Left lung (tissue), 4 donors: ENCODE measurements at regions not wholly inside any gene's neighbourhood (a gene's known extent, or its start where the extent isn't known, plus 50 kb on each side); places are given as distances from the start of the nearest gene placed in this dataset.

Source experiments
- ATAC-seq: fragments of 200-7000 bp; cut with Tn5 transposase; one replicate; pipeline ENCODE4 v1.9.1; 2020; ENCODE audit warnings: moderate library complexity
- DNase-seq, 4 donors: peaks; one replicate each; pipeline ENCODE4 v3.0.0-alpha.2; 2013 to 2020
- H3K27ac ChIP-seq, 2 donors: fragments of 200-600 bp; sonication (generic) in 1 of 2; one replicate each; pipeline versions ENCODE4 v1.5.0 to v1.8.0; 2020 to 2021
- H3K27me3 ChIP-seq, 2 donors: fragments of 200-600 bp; sonication (generic) in 1 of 2; one replicate each; pipeline versions ENCODE4 v1.5.0 to v1.8.0; 2020 to 2021
- H3K36me3 ChIP-seq, 2 donors: fragments of 200-600 bp; sonication (generic) in 1 of 2; one replicate each; pipeline versions ENCODE4 v1.5.0 to v1.8.0; 2020 to 2021
- H3K4me1 ChIP-seq, 2 donors: fragments of 200-600 bp; one replicate each; pipeline ENCODE4 v1.8.0; 2021
- H3K4me3 ChIP-seq, 2 donors: fragments of 200-600 bp; sonication (generic) in 1 of 2; one replicate each; pipeline versions ENCODE4 v1.5.0 to v1.8.0; 2020 to 2021; ENCODE audit warnings: mild to moderate bottlenecking in 1 of 2
- H3K9me3 ChIP-seq, 2 donors: fragments of 200-600 bp; sonication (generic) in 1 of 2; one replicate each; pipeline versions ENCODE4 v1.5.0 to v1.8.0; 2020 to 2021
- CTCF ChIP-seq, 2 donors: fragments of 200-600 bp; sonication (generic) in 1 of 2; IDR thresholded peaks; one replicate each; pipeline versions ENCODE4 v1.5.0 to v1.8.0; 2021; ENCODE audit warnings: antibody characterized with exemption in 2 of 2
- intact Hi-C, 2 donors: fragments of 100-400 bp; cut with DNase I; formaldehyde crosslinking; loops; one replicate each; pipeline versions ENCODE4 v1.11.2 to v1.14.2; 2022
- donor health status: DM: no; HTN: yes; CAD: no.
- donor health status: DM: no; HTN: no; CAD: no.

GRCh38 chr3:76869726-76870384 lies 170.0 kb upstream of the ROBO2 start:
- Histone ChIP-seq H3K4me1 (no peaks in the 10 kb centered on the region), H3K27ac (no peak overlapping the region), H3K4me3 (no peak overlapping the region), H3K36me3 (no peaks in the 10 kb centered on the region), H3K27me3 (no peaks in the 10 kb centered on the region), H3K9me3 (peaks cover 0 to 2% of the 10 kb centered on the region in 2 donors)
- intact Hi-C loops = no loop called here
- DNase-seq (no peak), ATAC-seq (no peak)
- no peak for TF ChIP-seq CTCF (IDR thresholded peaks at IDR 0.05)

- no peak for TF ChIP-seq CTCF (IDR thresholded peaks at IDR 0.05)
- no peak for ATAC-seq
- intact Hi-C loops = no loop called here
Measured at GRCh38 chr3:76871655-76872054, 168.2 kb upstream of the ROBO2 start.

GRCh38 chr3:76872999-76873398 lies 166.9 kb upstream of the ROBO2 start:
- no peak for TF ChIP-seq CTCF (IDR thresholded peaks at IDR 0.05)
- DNase-seq (no peak), ATAC-seq (peak; percentile 80)
- intact Hi-C loops = no loop called here
- Histone ChIP-seq H3K27ac (peak overlapping the region in 1 of 2 donors; percentile 13), H3K9me3 (peaks cover 0 to 2% of the 10 kb centered on the region in 2 donors), H3K27me3 (no peaks in the 10 kb centered on the region), H3K4me3 (no peak overlapping the region), H3K36me3 (no peaks in the 10 kb centered on the region), H3K4me1 (no peaks in the 10 kb centered on the region)

More at GRCh38 chr3:76871655-76872054, 168.2 kb upstream of the ROBO2 start:
- H3K4me1 ChIP-seq = no peaks in the 10 kb centered on the region
- DNase-seq = no peak
- no peaks in the 10 kb centered on the region for H3K36me3 ChIP-seq
- no peaks in the 10 kb centered on the region for H3K27me3 ChIP-seq
- H3K27ac ChIP-seq = no peak overlapping the region
- peaks cover 0 to 2% of the 10 kb centered on the region in 2 donors for H3K9me3 ChIP-seq
- no peak overlapping the region for H3K4me3 ChIP-seq

- TF ChIP-seq CTCF (IDR thresholded peaks at IDR 0.05) = no peak
- intact Hi-C loops = no loop called here
- H3K27me3 ChIP-seq = no peaks in the 10 kb centered on the region
- no peak overlapping the region for H3K4me3 ChIP-seq
- no peaks in the 10 kb centered on the region for H3K4me1 ChIP-seq
- peaks cover 0 to 2% of the 10 kb centered on the region in 2 donors for H3K9me3 ChIP-seq
- no peaks in the 10 kb centered on the region for H3K36me3 ChIP-seq
- ATAC-seq = peak; percentile 91
- peak overlapping the region in 1 of 2 donors; percentile 13 for H3K27ac ChIP-seq
- no peak for DNase-seq
Measured at GRCh38 chr3:76873532-76874242, 166.2 kb upstream of the ROBO2 start.

GRCh38 chr3:76879959-76880358 lies 159.9 kb upstream of the ROBO2 start:
- H3K27ac ChIP-seq = no peak overlapping the region
- H3K9me3 ChIP-seq = no peaks in the 10 kb centered on the region
- H3K4me3 ChIP-seq = no peak overlapping the region
- DNase-seq (no peak), ATAC-seq (no peak)
- H3K27me3 ChIP-seq = no peaks in the 10 kb centered on the region
- no peaks in the 10 kb centered on the region for H3K4me1 ChIP-seq
- TF ChIP-seq CTCF (IDR thresholded peaks at IDR 0.05) = no peak
- H3K36me3 ChIP-seq = no peaks in the 10 kb centered on the region
- intact Hi-C loops = no loop called here
